ENCODE measurements at regions not wholly inside any gene's neighbourhood (a gene's known extent, or its start where the extent isn't known, plus 50 kb on each side); places are given as distances from the start of the nearest gene placed in this dataset.
A peak's percentile ranks its signal among the peaks of the same experiment; 100 is the strongest.
"Not testable (repeated sequence)": the region's sequence is repeated elsewhere in the genome, so short reads cannot be mapped to it uniquely, and the experiment has no call there.

DNA sequence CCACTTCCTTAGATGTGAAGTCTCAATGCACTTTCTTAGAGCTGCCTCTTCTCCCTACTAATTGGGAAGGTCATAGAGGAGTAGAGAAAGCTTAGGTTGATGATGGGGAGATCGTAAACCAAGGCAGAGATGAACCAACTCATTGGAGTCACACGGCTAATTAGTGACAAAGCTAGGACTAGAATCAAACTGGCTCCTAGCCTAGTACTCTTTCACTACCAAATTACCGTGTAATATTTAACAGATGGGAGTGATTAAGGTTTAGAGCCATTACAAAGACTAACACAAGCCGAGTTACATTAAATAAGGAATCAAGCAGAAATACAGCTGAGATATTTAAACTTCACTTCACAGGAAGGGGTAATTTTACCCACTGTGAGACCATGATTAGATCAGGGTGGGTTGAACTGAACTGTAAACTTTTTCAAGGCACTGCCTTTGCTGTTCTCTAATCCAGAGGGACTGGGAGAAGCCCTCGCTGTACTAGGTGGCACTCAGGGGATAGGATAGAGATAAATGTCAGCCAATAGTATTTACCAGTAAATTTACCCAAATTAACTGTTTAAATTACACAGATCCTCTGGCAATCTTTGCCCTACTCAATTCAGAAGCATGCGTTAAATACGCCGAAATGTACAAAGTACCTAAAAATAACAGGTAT lies 166.4 kb upstream of the PIK3R1 start:
- Histone ChIP-seq H3K36me3 (ENCODE audit: control insufficient read depth in 2 of 2, insufficient read depth in 1 of 2, low read length in 2 of 2) (no peaks in the 10 kb centered on the region), H3K4me3 (ENCODE audit: low read depth, low read length) (no peak overlapping the region), H3K4me1 (ENCODE audit: control insufficient read depth, insufficient read depth, low read length) (no peaks in the 10 kb centered on the region), H3K27ac (ENCODE audit: extremely low read depth, low read depth, low read length) (no peak overlapping the region), H3K9me3 (ENCODE audit: control insufficient read depth, insufficient read depth, low read depth, low read length) (no peaks in the 10 kb centered on the region)
- ChIA-PET POLR2A (no interaction called here), CTCF (no interaction called here)
- TF ChIP-seq ZNF350 (tag by site-specific recombination; IDR thresholded peaks at IDR 0.05) (no peak), ZNF175 (tag by site-specific recombination; IDR thresholded peaks at IDR 0.05) (no peak), GLI4 (tag by site-specific recombination; IDR thresholded peaks at IDR 0.05) (no peak), GLIS1 (tag by site-specific recombination; IDR thresholded peaks at IDR 0.05) (no peak), ZNF280C (tag by site-specific recombination; IDR thresholded peaks at IDR 0.05) (no peak)

GRCh38 chr5:68048516-68048915 lies 167.0 kb upstream of the PIK3R1 start:
- no peak for TF ChIP-seq HOXD13 (CRISPR knock-in tag; IDR thresholded peaks at IDR 0.05; ENCODE audit: borderline replicate concordance)
- TF ChIP-seq GLI4 (tag by site-specific recombination; IDR thresholded peaks at IDR 0.05): no peak
- no peak for TF ChIP-seq ZNF837 (tag by site-specific recombination; IDR thresholded peaks at IDR 0.05)
- no peak for TF ChIP-seq HIC1 (tag by site-specific recombination; IDR thresholded peaks at IDR 0.05)
- no peaks in the 10 kb centered on the region for H3K36me3 ChIP-seq (ENCODE audit: control insufficient read depth in 2 of 2, insufficient read depth in 1 of 2, low read length in 2 of 2)
- CTCF ChIA-PET: no interaction called here
- no peak overlapping the region for H3K27ac ChIP-seq (ENCODE audit: extremely low read depth, low read depth, low read length)
- POLR2A ChIA-PET: no interaction called here
- no peak overlapping the region for H3K4me3 ChIP-seq (ENCODE audit: low read depth, low read length)
- H3K4me1 ChIP-seq (ENCODE audit: control insufficient read depth, insufficient read depth, low read length): no peaks in the 10 kb centered on the region
- H3K9me3 ChIP-seq (ENCODE audit: control insufficient read depth, insufficient read depth, low read depth, low read length): no peaks in the 10 kb centered on the region

DNA sequence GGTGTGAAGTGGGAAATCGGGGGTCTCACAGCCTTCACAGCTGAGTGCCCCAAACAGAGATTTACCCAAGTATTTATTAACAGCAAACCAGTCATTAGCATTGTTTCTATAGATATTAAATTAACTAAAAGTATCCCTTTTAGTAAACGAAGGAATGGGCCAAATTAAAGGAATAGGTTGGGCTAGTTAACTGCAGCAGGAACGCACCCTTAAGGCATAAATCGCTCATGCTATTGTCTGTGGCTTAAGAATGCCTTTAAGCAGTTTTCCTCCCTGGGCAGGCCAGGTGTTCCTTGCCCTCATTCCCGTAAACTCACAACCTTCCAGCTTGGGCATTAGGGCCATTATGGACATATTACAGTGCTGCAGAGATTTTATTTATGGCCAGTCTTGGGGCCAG lies 167.5 kb upstream of the PIK3R1 start:
- H3K4me3 ChIP-seq (ENCODE audit: low read depth, low read length); H3K4me1 ChIP-seq (ENCODE audit: control insufficient read depth, insufficient read depth, low read length); POLR2A ChIA-PET; H3K27ac ChIP-seq (ENCODE audit: extremely low read depth, low read depth, low read length); CTCF ChIA-PET; H3K9me3 ChIP-seq (ENCODE audit: control insufficient read depth, insufficient read depth, low read depth, low read length); H3K36me3 ChIP-seq (ENCODE audit: control insufficient read depth in 2 of 2, insufficient read depth in 1 of 2, low read length in 2 of 2): not testable (repeated sequence)
- TF ChIP-seq ZNF510 (tag by site-specific recombination; IDR thresholded peaks at IDR 0.05; ENCODE audit: insufficient replicate concordance): peak; percentile 25
- TF ChIP-seq TRIM28 (IDR thresholded peaks at IDR 0.05; ENCODE audit: borderline replicate concordance, low read length): peak; percentile 31; the same call in 1 of the 2 replicates
- 0 out of 2 replicates have a peak, but pooled peaks have one; percentile 6 for TF ChIP-seq ZNF549 (tag by site-specific recombination; IDR thresholded peaks at IDR 0.05)
- peak; percentile 87 for TF ChIP-seq SETDB1 (IDR thresholded peaks at IDR 0.05; ENCODE audit: insufficient read length, low read length)

DNA sequence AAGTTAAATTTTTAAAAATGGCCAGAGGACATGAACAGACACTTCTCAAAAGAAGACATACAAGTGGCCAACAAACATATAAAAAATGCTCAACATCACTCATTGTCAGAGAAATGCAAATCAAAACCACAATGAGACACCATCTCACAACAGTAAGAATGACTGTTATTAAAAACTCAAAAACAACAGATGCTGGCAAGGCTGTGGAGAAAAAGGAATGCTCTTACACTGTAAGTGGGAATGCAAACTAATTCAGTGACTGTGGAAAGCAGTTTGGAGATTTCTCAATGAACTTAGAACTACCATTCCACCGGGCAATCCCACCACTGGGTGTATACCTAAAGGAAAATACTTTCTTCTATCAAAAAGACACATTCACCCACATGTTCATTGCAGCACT lies 168.5 kb upstream of the PIK3R1 start:
- ChIA-PET CTCF (no interaction called here), POLR2A (no interaction called here)
- H3K9me3 ChIP-seq (ENCODE audit: control insufficient read depth, insufficient read depth, low read depth, low read length): no peaks in the 10 kb centered on the region
- TF ChIP-seq ZXDB (tag by site-specific recombination; IDR thresholded peaks at IDR 0.05) (no peak), RBAK (tag by site-specific recombination; IDR thresholded peaks at IDR 0.05) (no peak), ZNF140 (tag by site-specific recombination; IDR thresholded peaks at IDR 0.05) (no peak), ZFHX2 (tag by site-specific recombination; conservative IDR thresholded peaks at IDR 0.05) (no peak), ZNF239 (tag by site-specific recombination; IDR thresholded peaks at IDR 0.05) (no peak), HOXD13 (CRISPR knock-in tag; IDR thresholded peaks at IDR 0.05; ENCODE audit: borderline replicate concordance) (no peak), IKZF3 (tag by site-specific recombination; IDR thresholded peaks at IDR 0.05) (no peak), ZNF629 (tag by site-specific recombination; IDR thresholded peaks at IDR 0.05) (no peak), ZNF747 (tag by site-specific recombination; IDR thresholded peaks at IDR 0.05) (no peak), ZEB2 (tag by site-specific recombination; IDR thresholded peaks at IDR 0.05) (no peak), ZNF785 (tag by site-specific recombination; IDR thresholded peaks at IDR 0.05) (no peak), ZSCAN30 (tag by site-specific recombination; IDR thresholded peaks at IDR 0.05) (no peak)
- TF ChIP-seq, protein P1, sequence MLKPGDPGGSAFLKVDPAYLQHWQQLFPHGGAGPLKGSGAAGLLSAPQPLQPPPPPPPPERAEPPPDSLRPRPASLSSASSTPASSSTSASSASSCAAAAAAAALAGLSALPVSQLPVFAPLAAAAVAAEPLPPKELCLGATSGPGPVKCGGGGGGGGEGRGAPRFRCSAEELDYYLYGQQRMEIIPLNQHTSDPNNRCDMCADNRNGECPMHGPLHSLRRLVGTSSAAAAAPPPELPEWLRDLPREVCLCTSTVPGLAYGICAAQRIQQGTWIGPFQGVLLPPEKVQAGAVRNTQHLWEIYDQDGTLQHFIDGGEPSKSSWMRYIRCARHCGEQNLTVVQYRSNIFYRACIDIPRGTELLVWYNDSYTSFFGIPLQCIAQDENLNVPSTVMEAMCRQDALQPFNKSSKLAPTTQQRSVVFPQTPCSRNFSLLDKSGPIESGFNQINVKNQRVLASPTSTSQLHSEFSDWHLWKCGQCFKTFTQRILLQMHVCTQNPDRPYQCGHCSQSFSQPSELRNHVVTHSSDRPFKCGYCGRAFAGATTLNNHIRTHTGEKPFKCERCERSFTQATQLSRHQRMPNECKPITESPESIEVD (tag by site-specific recombination; IDR thresholded peaks at IDR 0.05): no peak

More for the DNA sequence above, 168.5 kb upstream of the PIK3R1 start:
- H3K4me1 ChIP-seq (ENCODE audit: control insufficient read depth, insufficient read depth, low read length): no peaks in the 10 kb centered on the region
- H3K36me3 ChIP-seq (ENCODE audit: control insufficient read depth in 2 of 2, insufficient read depth in 1 of 2, low read length in 2 of 2): no peaks in the 10 kb centered on the region
- H3K27ac ChIP-seq (ENCODE audit: extremely low read depth, low read depth, low read length): no peak overlapping the region
- no peak overlapping the region for H3K4me3 ChIP-seq (ENCODE audit: low read depth, low read length)

Data from HEK293 (cell line).